Right renal pelvis (tissue), 4 donors: ENCODE measurements at regions not wholly inside any gene's neighbourhood (a gene's known extent, or its start where the extent isn't known, plus 50 kb on each side); places are given as distances from the start of the nearest gene placed in this dataset.
"Not testable (repeated sequence)": the region's sequence is repeated elsewhere in the genome, so short reads cannot be mapped to it uniquely, and the experiment has no call there.

Experiments used
- DNase-seq, 4 donors: peaks; one replicate each; pipeline ENCODE4 v3.0.0-alpha.2; 2013; ENCODE audit warnings: low read depth in 4 of 4, low spot score in 3 of 4, missing footprints in 1 of 4

- DNase-seq, result no peak
These were observed 352.4 kb downstream of the GALC start for GRCh38 chr14:87640553-87640952.

- DNase-seq, result no peak
These were observed 354.8 kb downstream of the GALC start for GRCh38 chr14:87638196-87638595.

GRCh38 chr14:87635442-87635841 is 357.5 kb downstream of the GALC start:
- DNase-seq, result no peak

GRCh38 chr14:87632796-87633195 is 360.2 kb downstream of the GALC start:
- no peak for DNase-seq

GRCh38 chr14:87630846-87631245 is 362.1 kb downstream of the GALC start:
- no peak for DNase-seq

- no peak for DNase-seq
These were observed 363.2 kb downstream of the GALC start for GRCh38 chr14:87629788-87630187.

GRCh38 chr14:87628780-87629179 is 364.2 kb downstream of the GALC start:
- no peak for DNase-seq

- DNase-seq, result peak; percentile 42 to 67 (median 63)
These were observed 364.9 kb downstream of the GALC start for GRCh38 chr14:87628129-87628528.

GRCh38 chr14:87626266-87626665 is 366.7 kb downstream of the GALC start:
- no peak for DNase-seq

- DNase-seq, result no peak
These were observed 369.4 kb downstream of the GALC start for GRCh38 chr14:87623616-87624015.

- no peak for DNase-seq
These were observed 375.9 kb downstream of the GALC start for GRCh38 chr14:87617079-87617478.

GRCh38 chr14:87615822-87616679 is 376.9 kb downstream of the GALC start:
- peak; percentile 44 to 57 (median 48) for DNase-seq

- DNase-seq, result no peak
These were observed 377.9 kb downstream of the GALC start for GRCh38 chr14:87615047-87615446.

GRCh38 chr14:87613881-87614280 is 379.1 kb downstream of the GALC start:
- DNase-seq, result no peak

- not testable (repeated sequence) for DNase-seq
These were observed 385.9 kb downstream of the GALC start for GRCh38 chr14:87607056-87607455.

- DNase-seq, result no peak
These were observed 391.9 kb downstream of the GALC start for GRCh38 chr14:87601036-87601435.

- no peak for DNase-seq
These were observed 392.7 kb downstream of the GALC start for GRCh38 chr14:87600240-87600639.

- DNase-seq, result no peak
These were observed 411.7 kb downstream of the GALC start for GRCh38 chr14:87581298-87581697.

GRCh38 chr14:87579036-87579435 is 413.9 kb downstream of the GALC start:
- no peak for DNase-seq

- no peak for DNase-seq
These were observed 417.6 kb downstream of the GALC start for GRCh38 chr14:87575378-87575777.

GRCh38 chr14:87573591-87573990 is 419.4 kb downstream of the GALC start:
- DNase-seq, result no peak

- no peak for DNase-seq
These were observed 425.2 kb downstream of the GALC start for GRCh38 chr14:87567618-87568295.
